ENCODE measurements at regions not wholly inside any gene's neighbourhood (a gene's known extent, or its start where the extent isn't known, plus 50 kb on each side); places are given as distances from the start of the nearest gene placed in this dataset.
"Not testable (repeated sequence)": the region's sequence is repeated elsewhere in the genome, so short reads cannot be mapped to it uniquely, and the experiment has no call there.

GRCh38 chr6:7016226-7016625 lies 91.5 kb upstream of the RREB1 start:
- no peak for DNase-seq (ENCODE audit: low spot score)
- no peaks in the 10 kb centered on the region for H3K79me2 ChIP-seq
- no peaks in the 10 kb centered on the region for H4K20me1 ChIP-seq (ENCODE audit: insufficient read depth, poor library complexity, severe bottlenecking)
- TF ChIP-seq EZH2 (IDR thresholded peaks at IDR 0.05; ENCODE audit: borderline replicate concordance) (no peak), EZH2phosphoT487 (IDR thresholded peaks at IDR 0.05; ENCODE audit: low read depth, severe bottlenecking, unreplicated experiment) (no peak)
- H3K4me3 ChIP-seq: no peak overlapping the region
- H3K27ac ChIP-seq: no peak overlapping the region
- 79% methylated on average over 8 of the region's 8 CpGs for WGBS (ENCODE audit: low lambda C conversion rate, missing lambda C conversion rate)
- no peaks in the 10 kb centered on the region for H3K27me3 ChIP-seq
- no peak overlapping the region for H2AFZ ChIP-seq
- no peaks in the 10 kb centered on the region for H3K9me2 ChIP-seq (replicated peaks; ENCODE audit: insufficient read depth)
- H3K4me2 ChIP-seq: no peak overlapping the region
- H3K4me1 ChIP-seq (ENCODE audit: insufficient read depth): no peaks in the 10 kb centered on the region
- no peaks in the 10 kb centered on the region for H3K9me3 ChIP-seq (ENCODE audit: low read depth)
- H3K36me3 ChIP-seq (replicated peaks; ENCODE audit: insufficient read depth, low read depth): no peaks in the 10 kb centered on the region

- Histone ChIP-seq H3K4me1 (ENCODE audit: insufficient read depth) (no peaks in the 10 kb centered on the region), H3K9me3 (ENCODE audit: low read depth) (no peaks in the 10 kb centered on the region), H3K9me2 (replicated peaks; ENCODE audit: insufficient read depth) (no peaks in the 10 kb centered on the region), H3K79me2 (no peaks in the 10 kb centered on the region), H4K20me1 (ENCODE audit: insufficient read depth, poor library complexity, severe bottlenecking) (no peaks in the 10 kb centered on the region), H3K4me2 (no peak overlapping the region), H2AFZ (no peak overlapping the region), H3K27ac (no peak overlapping the region), H3K4me3 (no peak overlapping the region), H3K27me3 (no peaks in the 10 kb centered on the region), H3K36me3 (replicated peaks; ENCODE audit: insufficient read depth, low read depth) (no peaks in the 10 kb centered on the region)
- no peak for DNase-seq (ENCODE audit: low spot score)
- WGBS (ENCODE audit: low lambda C conversion rate, missing lambda C conversion rate): 93% methylated on average over 2 of the region's 2 CpGs
- no peak for TF ChIP-seq EZH2phosphoT487 (IDR thresholded peaks at IDR 0.05; ENCODE audit: low read depth, severe bottlenecking, unreplicated experiment)
- no peak for TF ChIP-seq CTCF (IDR thresholded peaks at IDR 0.05; ENCODE audit: poor library complexity)
- TF ChIP-seq EZH2 (IDR thresholded peaks at IDR 0.05; ENCODE audit: borderline replicate concordance): no peak
Observed at GRCh38 chr6:7021301-7021700, 86.5 kb upstream of the RREB1 start.

- Histone ChIP-seq H3K9me3 (ENCODE audit: low read depth) (no peaks in the 10 kb centered on the region), H3K4me2 (no peak overlapping the region), H3K27me3 (no peaks in the 10 kb centered on the region), H3K4me1 (ENCODE audit: insufficient read depth) (no peaks in the 10 kb centered on the region), H3K79me2 (no peaks in the 10 kb centered on the region), H4K20me1 (ENCODE audit: insufficient read depth, poor library complexity, severe bottlenecking) (no peaks in the 10 kb centered on the region), H3K4me3 (no peak overlapping the region), H2AFZ (no peak overlapping the region), H3K27ac (no peak overlapping the region), H3K9me2 (replicated peaks; ENCODE audit: insufficient read depth) (no peaks in the 10 kb centered on the region), H3K36me3 (replicated peaks; ENCODE audit: insufficient read depth, low read depth) (no peaks in the 10 kb centered on the region)
- WGBS (ENCODE audit: low lambda C conversion rate, missing lambda C conversion rate): 46% methylated on average over 4 of the region's 4 CpGs
- no peak for TF ChIP-seq CTCF (IDR thresholded peaks at IDR 0.05; ENCODE audit: poor library complexity)
- no peak for TF ChIP-seq EZH2 (IDR thresholded peaks at IDR 0.05; ENCODE audit: borderline replicate concordance)
- no peak for TF ChIP-seq EZH2phosphoT487 (IDR thresholded peaks at IDR 0.05; ENCODE audit: low read depth, severe bottlenecking, unreplicated experiment)
- DNase-seq (ENCODE audit: low spot score): no peak
Observed at GRCh38 chr6:7025861-7026260, 81.9 kb upstream of the RREB1 start.

- H3K36me3 ChIP-seq (replicated peaks; ENCODE audit: insufficient read depth, low read depth); H3K9me2 ChIP-seq (replicated peaks; ENCODE audit: insufficient read depth); H4K20me1 ChIP-seq (ENCODE audit: insufficient read depth, poor library complexity, severe bottlenecking); H3K9me3 ChIP-seq (ENCODE audit: low read depth); H3K27ac ChIP-seq; H3K79me2 ChIP-seq; H3K4me2 ChIP-seq; H3K4me1 ChIP-seq (ENCODE audit: insufficient read depth); H3K27me3 ChIP-seq; H2AFZ ChIP-seq; H3K4me3 ChIP-seq; DNase-seq (ENCODE audit: low spot score): not testable (repeated sequence)
Observed at GRCh38 chr6:7028963-7029362, 78.8 kb upstream of the RREB1 start.

- not testable (repeated sequence) for H3K36me3 ChIP-seq (replicated peaks; ENCODE audit: insufficient read depth, low read depth); DNase-seq (ENCODE audit: low spot score); H3K4me3 ChIP-seq; H3K27me3 ChIP-seq; H3K79me2 ChIP-seq; H3K4me1 ChIP-seq (ENCODE audit: insufficient read depth); H3K4me2 ChIP-seq; H3K9me3 ChIP-seq (ENCODE audit: low read depth); H3K9me2 ChIP-seq (replicated peaks; ENCODE audit: insufficient read depth); H3K27ac ChIP-seq; H4K20me1 ChIP-seq (ENCODE audit: insufficient read depth, poor library complexity, severe bottlenecking); H2AFZ ChIP-seq
- 75% methylated on average over 4 of the region's 4 CpGs for WGBS (ENCODE audit: low lambda C conversion rate, missing lambda C conversion rate)
Observed at GRCh38 chr6:7030968-7031367, 76.8 kb upstream of the RREB1 start.
